Lower leg skin (tissue), 3 donors: ENCODE measurements at regions not wholly inside any gene's neighbourhood (a gene's known extent, or its start where the extent isn't known, plus 50 kb on each side); places are given as distances from the start of the nearest gene placed in this dataset.

ENCODE experiments used
- POLR2A ChIP-seq, 2 donors: fragments of 450-650 bp; IDR thresholded peaks; one replicate each; pipeline ENCODE4 v1.6.1; 2016 to 2017; ENCODE audit warnings: antibody characterized with exemption in 2 of 2, mild to moderate bottlenecking in 1 of 2, moderate library complexity in 1 of 2
- TF ChIP-seq, protein P1 (sequence below), 3 donors: fragments of 450-650 bp; IDR thresholded peaks; one replicate each; pipeline ENCODE4 v1.5.1; 2016; ENCODE audit warnings: antibody characterized with exemption in 3 of 3, mild to moderate bottlenecking in 3 of 3, moderate library complexity in 2 of 3

DNA sequence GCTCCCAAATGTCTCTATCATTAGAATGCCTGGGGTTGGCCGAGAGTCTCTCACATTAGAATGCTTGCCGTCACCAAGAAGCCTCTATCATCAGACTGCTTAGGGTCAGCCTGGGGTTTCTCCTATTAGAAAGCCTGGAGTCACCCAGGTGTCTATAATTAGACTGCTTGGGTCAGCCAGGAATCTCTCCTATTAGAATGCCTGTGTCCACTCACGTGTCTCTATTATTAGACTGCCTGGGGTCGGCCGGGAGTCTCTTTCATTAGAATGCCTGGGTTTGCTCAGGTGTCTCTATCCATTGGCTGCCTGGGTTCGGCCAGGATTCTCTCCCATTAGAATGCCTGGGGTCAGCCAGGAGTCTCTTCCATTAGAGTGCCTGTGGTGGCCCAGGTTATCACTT lies 1453.1 kb downstream of the UQCRFS1 start:
- TF ChIP-seq, protein P1, sequence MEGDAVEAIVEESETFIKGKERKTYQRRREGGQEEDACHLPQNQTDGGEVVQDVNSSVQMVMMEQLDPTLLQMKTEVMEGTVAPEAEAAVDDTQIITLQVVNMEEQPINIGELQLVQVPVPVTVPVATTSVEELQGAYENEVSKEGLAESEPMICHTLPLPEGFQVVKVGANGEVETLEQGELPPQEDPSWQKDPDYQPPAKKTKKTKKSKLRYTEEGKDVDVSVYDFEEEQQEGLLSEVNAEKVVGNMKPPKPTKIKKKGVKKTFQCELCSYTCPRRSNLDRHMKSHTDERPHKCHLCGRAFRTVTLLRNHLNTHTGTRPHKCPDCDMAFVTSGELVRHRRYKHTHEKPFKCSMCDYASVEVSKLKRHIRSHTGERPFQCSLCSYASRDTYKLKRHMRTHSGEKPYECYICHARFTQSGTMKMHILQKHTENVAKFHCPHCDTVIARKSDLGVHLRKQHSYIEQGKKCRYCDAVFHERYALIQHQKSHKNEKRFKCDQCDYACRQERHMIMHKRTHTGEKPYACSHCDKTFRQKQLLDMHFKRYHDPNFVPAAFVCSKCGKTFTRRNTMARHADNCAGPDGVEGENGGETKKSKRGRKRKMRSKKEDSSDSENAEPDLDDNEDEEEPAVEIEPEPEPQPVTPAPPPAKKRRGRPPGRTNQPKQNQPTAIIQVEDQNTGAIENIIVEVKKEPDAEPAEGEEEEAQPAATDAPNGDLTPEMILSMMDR (IDR thresholded peaks at IDR 0.05), result no peak
- TF ChIP-seq POLR2A (IDR thresholded peaks at IDR 0.05), result no peak
